Sigmoid colon (tissue), 6 donors: ENCODE measurements at regions not wholly inside any gene's neighbourhood (a gene's known extent, or its start where the extent isn't known, plus 50 kb on each side); places are given as distances from the start of the nearest gene placed in this dataset.

Experiments used
- DNase-seq: peaks from one replicate; pipeline ENCODE4 v3.0.0-alpha.2; 2019
- H3K27ac ChIP-seq, 4 donors: fragments of 200-600 bp; sonication (generic); one replicate each; pipeline ENCODE4 v1.5.1; 2016 to 2019; ENCODE audit warnings: mild to moderate bottlenecking in 1 of 4
- H3K27me3 ChIP-seq, 3 donors: fragments of 200-600 bp; sonication (generic); one replicate each; pipeline ENCODE4 v1.5.1; 2019; ENCODE audit warnings: mild to moderate bottlenecking in 1 of 3
- H3K36me3 ChIP-seq, 4 donors: fragments of 200-600 bp; sonication (generic); one replicate each; pipeline ENCODE4 v1.5.1; 2016 to 2019
- H3K4me1 ChIP-seq, 4 donors: fragments of 200-600 bp; sonication (generic); one replicate each; pipeline ENCODE4 v1.5.1; 2017 to 2019
- H3K4me3 ChIP-seq, 4 donors: fragments of 200-600 bp; sonication (generic); one replicate each; pipeline ENCODE4 v1.5.1; 2017 to 2019; ENCODE audit warnings: mild to moderate bottlenecking in 2 of 4, moderate library complexity in 1 of 4
- H3K9me3 ChIP-seq, 4 donors: fragments of 200-600 bp in 3 of 4; sonication (generic) in 3 of 4; one replicate each; pipeline versions ENCODE4 v1.5.1 to v1.6.1; 2013 to 2019
- EP300 ChIP-seq, 4 donors: sonication (generic); formaldehyde crosslinking; IDR thresholded peaks; one replicate each; pipeline ENCODE4 v1.6.1; 2017; ENCODE audit warnings: antibody characterized with exemption in 4 of 4
- POLR2A ChIP-seq, 2 donors: fragments of 450-650 bp; IDR thresholded peaks; one replicate each; pipeline ENCODE4 v1.6.1; 2016; ENCODE audit warnings: antibody characterized with exemption in 2 of 2, mild to moderate bottlenecking in 2 of 2, moderate library complexity in 2 of 2
- POLR2AphosphoS5 ChIP-seq, 4 donors: sonication (generic); formaldehyde crosslinking; IDR thresholded peaks; one replicate each; pipeline ENCODE4 v1.6.1; 2017; ENCODE audit warnings: antibody characterized with exemption in 4 of 4
- WGBS, 2 donors: extraction: QIAGEN DNeasy Blood & Tissue Kit; methylation state at CpG; one replicate each; pipeline ENCODE4 v1.1.7; 2013; 5-methylcytosine and 5-hydroxymethylcytosine counted together
- intact Hi-C: fragments of 100-400 bp; cut with DNase I; formaldehyde crosslinking; loops from one replicate; pipeline ENCODE4 v1.15.1; 2023
- TF ChIP-seq, protein P1 (sequence below), 4 experiments: fragments of 450-650 bp in 3 of 4; fragments of 200-600 bp in 1 of 4; IDR thresholded peaks; one replicate each; pipeline ENCODE4 v1.5.1; 2016 to 2019; ENCODE audit warnings: antibody characterized with exemption in 4 of 4, mild to moderate bottlenecking in 3 of 4, moderate library complexity in 2 of 4
- donor health status: healthy with polysubstance abuse.
- donor health status: healthy.

DNA sequence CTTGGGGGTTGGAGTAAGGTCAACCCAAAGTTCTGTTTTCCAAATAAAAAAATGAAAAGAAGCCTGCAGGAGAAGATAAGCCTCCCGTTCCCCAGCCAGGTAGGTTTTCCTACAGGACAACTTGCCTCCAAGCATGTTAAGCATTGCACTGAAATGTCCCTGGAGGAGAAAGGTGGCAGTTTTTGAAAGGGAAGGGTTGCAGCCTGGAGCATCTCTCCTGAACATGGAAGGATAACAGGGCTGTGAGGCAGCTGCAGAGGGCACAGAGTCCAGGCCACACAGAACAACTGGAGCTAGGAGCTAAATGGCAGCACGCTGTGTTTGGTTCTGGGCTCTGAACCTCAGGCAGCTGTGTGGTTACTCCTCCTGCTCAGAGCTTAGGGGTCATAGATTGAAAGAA, 452.9 kb downstream of the TCERG1L start:
- TF ChIP-seq, protein P1, sequence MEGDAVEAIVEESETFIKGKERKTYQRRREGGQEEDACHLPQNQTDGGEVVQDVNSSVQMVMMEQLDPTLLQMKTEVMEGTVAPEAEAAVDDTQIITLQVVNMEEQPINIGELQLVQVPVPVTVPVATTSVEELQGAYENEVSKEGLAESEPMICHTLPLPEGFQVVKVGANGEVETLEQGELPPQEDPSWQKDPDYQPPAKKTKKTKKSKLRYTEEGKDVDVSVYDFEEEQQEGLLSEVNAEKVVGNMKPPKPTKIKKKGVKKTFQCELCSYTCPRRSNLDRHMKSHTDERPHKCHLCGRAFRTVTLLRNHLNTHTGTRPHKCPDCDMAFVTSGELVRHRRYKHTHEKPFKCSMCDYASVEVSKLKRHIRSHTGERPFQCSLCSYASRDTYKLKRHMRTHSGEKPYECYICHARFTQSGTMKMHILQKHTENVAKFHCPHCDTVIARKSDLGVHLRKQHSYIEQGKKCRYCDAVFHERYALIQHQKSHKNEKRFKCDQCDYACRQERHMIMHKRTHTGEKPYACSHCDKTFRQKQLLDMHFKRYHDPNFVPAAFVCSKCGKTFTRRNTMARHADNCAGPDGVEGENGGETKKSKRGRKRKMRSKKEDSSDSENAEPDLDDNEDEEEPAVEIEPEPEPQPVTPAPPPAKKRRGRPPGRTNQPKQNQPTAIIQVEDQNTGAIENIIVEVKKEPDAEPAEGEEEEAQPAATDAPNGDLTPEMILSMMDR (IDR thresholded peaks at IDR 0.05) = no peak
- TF ChIP-seq POLR2A (IDR thresholded peaks at IDR 0.05) (no peak), POLR2AphosphoS5 (IDR thresholded peaks at IDR 0.05) (no peak), EP300 (IDR thresholded peaks at IDR 0.05) (no peak)
- intact Hi-C loops = no loop called here

DNA sequence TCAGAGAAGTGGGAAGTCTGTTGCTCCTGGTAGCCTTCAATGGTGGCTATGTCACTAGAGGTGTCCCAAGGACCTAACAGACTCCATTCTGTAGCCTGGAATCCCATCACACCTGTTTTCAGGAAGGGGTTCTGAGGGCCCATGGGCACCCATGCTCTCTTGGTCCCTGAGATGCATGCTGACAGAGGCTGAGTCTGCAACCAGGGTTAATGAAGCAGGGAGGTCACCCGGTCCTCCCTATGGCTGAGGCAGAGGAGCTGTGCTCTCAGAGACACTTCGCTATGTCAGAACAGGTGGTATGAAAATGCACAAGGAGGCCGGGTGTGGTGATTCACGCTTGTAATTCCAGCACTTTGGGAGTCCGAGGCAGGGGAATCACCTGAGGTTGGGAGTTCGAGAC, 452.1 kb downstream of the TCERG1L start:
- DNase-seq = no peak
- Histone ChIP-seq H3K36me3 (no peaks in the 10 kb centered on the region), H3K27ac (no peak overlapping the region), H3K4me3 (no peak overlapping the region), H3K4me1 (no peaks in the 10 kb centered on the region), H3K9me3 (peaks cover 0 to 10% (median 0%) of the 10 kb centered on the region in 4 donors), H3K27me3 (no peaks in the 10 kb centered on the region)
- TF ChIP-seq POLR2AphosphoS5 (IDR thresholded peaks at IDR 0.05) (no peak), POLR2A (IDR thresholded peaks at IDR 0.05) (no peak), EP300 (IDR thresholded peaks at IDR 0.05) (no peak)
- TF ChIP-seq, protein P1 (IDR thresholded peaks at IDR 0.05) = no peak
- intact Hi-C loops = no loop called here
- WGBS, 2 donors = 85 to 88% methylated on average over 6 of the region's 6 CpGs

More for the DNA sequence above, 452.9 kb downstream of the TCERG1L start:
- Histone ChIP-seq H3K4me3 (no peak overlapping the region), H3K36me3 (no peaks in the 10 kb centered on the region), H3K9me3 (peaks cover 0 to 10% (median 0%) of the 10 kb centered on the region in 4 donors), H3K27me3 (no peaks in the 10 kb centered on the region), H3K27ac (no peak overlapping the region), H3K4me1 (no peaks in the 10 kb centered on the region)
- DNase-seq = no peak
- WGBS, 2 donors = 60% methylated on average over 2 of the region's 2 CpGs

- Histone ChIP-seq H3K4me1 (no peaks in the 10 kb centered on the region), H3K9me3 (peaks cover 0 to 3% (median 0%) of the 10 kb centered on the region in 4 donors), H3K27me3 (no peaks in the 10 kb centered on the region), H3K36me3 (no peaks in the 10 kb centered on the region), H3K27ac (no peak overlapping the region), H3K4me3 (no peak overlapping the region)
- no peak for TF ChIP-seq POLR2AphosphoS5 (IDR thresholded peaks at IDR 0.05)
- TF ChIP-seq EP300 (IDR thresholded peaks at IDR 0.05) = no peak
- no peak for TF ChIP-seq POLR2A (IDR thresholded peaks at IDR 0.05)
- TF ChIP-seq, protein P1 (IDR thresholded peaks at IDR 0.05) = no peak
- no peak for DNase-seq
- intact Hi-C loops = no loop called here
- WGBS, 2 donors = 90 to 91% methylated on average over 10 of the region's 10 CpGs
These were observed 449.4 kb downstream of the TCERG1L start for GRCh38 chr10:130862122-130862521.

- intact Hi-C loops = no loop called here
- no peak for DNase-seq
- peaks cover 0 to 3% (median 0%) of the 10 kb centered on the region in 4 donors for H3K9me3 ChIP-seq
- no peak for TF ChIP-seq POLR2AphosphoS5 (IDR thresholded peaks at IDR 0.05)
- no peak for TF ChIP-seq EP300 (IDR thresholded peaks at IDR 0.05)
- TF ChIP-seq, protein P1 (IDR thresholded peaks at IDR 0.05) = no peak
- TF ChIP-seq POLR2A (IDR thresholded peaks at IDR 0.05) = no peak
- H3K27ac ChIP-seq = no peak overlapping the region
- H3K27me3 ChIP-seq = no peaks in the 10 kb centered on the region
- H3K4me1 ChIP-seq = no peaks in the 10 kb centered on the region
- no peak overlapping the region for H3K4me3 ChIP-seq
- no peaks in the 10 kb centered on the region for H3K36me3 ChIP-seq
- 87 to 93% methylated on average over 8 of the region's 8 CpGs for WGBS, 2 donors
These were observed 448.9 kb downstream of the TCERG1L start for GRCh38 chr10:130862626-130863025.

DNA sequence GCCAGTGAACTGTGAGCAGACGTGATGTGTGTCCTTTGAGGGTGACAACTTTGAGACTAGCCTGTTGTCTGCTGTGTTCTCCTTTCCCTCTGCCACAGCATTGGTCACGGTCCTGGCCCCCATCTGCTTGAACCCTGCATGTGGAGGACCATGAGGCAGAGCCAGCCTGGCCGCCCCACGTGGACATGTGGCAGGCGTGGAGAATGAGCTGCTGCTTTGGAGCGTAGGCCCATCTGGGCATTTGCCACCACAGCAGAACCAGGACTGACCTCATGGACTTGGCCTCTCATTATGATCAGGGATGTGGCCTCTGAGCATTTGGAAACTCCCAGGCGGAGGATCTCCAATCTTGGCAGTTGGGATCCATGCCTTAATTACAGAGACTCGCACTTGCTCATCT, 448.5 kb downstream of the TCERG1L start:
- H3K27ac ChIP-seq = no peak overlapping the region
- no peak for DNase-seq
- H3K9me3 ChIP-seq = peaks cover 0 to 3% (median 0%) of the 10 kb centered on the region in 4 donors
- TF ChIP-seq POLR2A (IDR thresholded peaks at IDR 0.05) = no peak
- TF ChIP-seq EP300 (IDR thresholded peaks at IDR 0.05) = no peak
- intact Hi-C loops = no loop called here
- H3K4me1 ChIP-seq = no peaks in the 10 kb centered on the region
- H3K27me3 ChIP-seq = no peaks in the 10 kb centered on the region
- no peak overlapping the region for H3K4me3 ChIP-seq
- H3K36me3 ChIP-seq = no peaks in the 10 kb centered on the region
- 79 to 84% methylated on average over 8 of the region's 8 CpGs for WGBS, 2 donors
